Activated T-helper 2 cell treated with anti-CD3 and anti-CD28 coated beads, Interferon-gamma antibody, Interleukin-2, Interleukin-4, amounts not matched to agents 10 μg/mL and 5 μg/mL and 100 μg/mL, durations not matched to agents 14 hours and 24 hours and 36 hours (primary cell): ENCODE measurements at regions not wholly inside any gene's neighbourhood (a gene's known extent, or its start where the extent isn't known, plus 50 kb on each side); places are given as distances from the start of the nearest gene placed in this dataset.

Source experiments
- DNase-seq: peaks from one replicate; pipeline ENCODE4 v3.0.0; 2021; ENCODE audit warnings: low spot score
- H3K27ac Mint-ChIP-seq: one replicate; pipeline ENCODE4 v1.8.0; 2021; ENCODE audit warnings: mixed read lengths
- H3K27me3 Mint-ChIP-seq: one replicate; pipeline ENCODE4 v1.8.0; 2021; ENCODE audit warnings: low read depth, mixed read lengths
- H3K36me3 Mint-ChIP-seq: one replicate; pipeline ENCODE4 v1.8.0; 2021; ENCODE audit warnings: low read depth, mixed read lengths
- H3K4me1 Mint-ChIP-seq: one replicate; pipeline ENCODE4 v1.8.0; 2021; ENCODE audit warnings: low read depth, mixed read lengths
- H3K4me3 Mint-ChIP-seq: one replicate; pipeline ENCODE4 v1.8.0; 2021; ENCODE audit warnings: low read depth, mild to moderate bottlenecking, moderate library complexity, mixed read lengths
- H3K9me3 Mint-ChIP-seq: one replicate; pipeline ENCODE4 v1.8.0; 2021; ENCODE audit warnings: mixed read lengths
- intact Hi-C: fragments of 100-400 bp; cut with micrococcal nuclease; formaldehyde crosslinking; loops from one replicate; pipeline ENCODE4 v1.15.1; 2023

DNA sequence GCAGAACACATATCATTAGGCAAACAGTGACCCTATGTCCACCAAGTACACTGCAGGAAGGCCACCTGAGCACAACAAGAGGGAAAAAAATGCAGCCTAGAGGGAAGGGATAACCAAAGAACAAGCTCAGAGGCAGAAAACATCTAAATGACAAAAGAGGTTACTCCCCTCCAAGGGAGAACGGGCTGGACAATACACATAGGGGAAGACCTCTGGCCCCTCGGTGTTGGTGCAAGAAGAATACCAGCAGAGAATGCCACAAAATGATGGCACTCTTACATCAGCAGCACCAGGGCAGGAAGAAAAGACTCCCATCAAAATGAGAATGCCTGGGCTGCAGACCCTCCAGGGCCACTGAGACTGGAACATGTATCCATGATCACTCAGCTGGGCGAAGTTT, 66.6 kb upstream of the OPCML start:
- no peaks in the 10 kb centered on the region for H3K27me3 Mint-ChIP-seq
- intact Hi-C loops = no loop called here
- H3K9me3 Mint-ChIP-seq = no peaks in the 10 kb centered on the region
- no peak overlapping the region for H3K4me3 Mint-ChIP-seq
- DNase-seq = no peak
- H3K27ac Mint-ChIP-seq = no peak overlapping the region
- no peaks in the 10 kb centered on the region for H3K36me3 Mint-ChIP-seq
- H3K4me1 Mint-ChIP-seq = no peaks in the 10 kb centered on the region

DNA sequence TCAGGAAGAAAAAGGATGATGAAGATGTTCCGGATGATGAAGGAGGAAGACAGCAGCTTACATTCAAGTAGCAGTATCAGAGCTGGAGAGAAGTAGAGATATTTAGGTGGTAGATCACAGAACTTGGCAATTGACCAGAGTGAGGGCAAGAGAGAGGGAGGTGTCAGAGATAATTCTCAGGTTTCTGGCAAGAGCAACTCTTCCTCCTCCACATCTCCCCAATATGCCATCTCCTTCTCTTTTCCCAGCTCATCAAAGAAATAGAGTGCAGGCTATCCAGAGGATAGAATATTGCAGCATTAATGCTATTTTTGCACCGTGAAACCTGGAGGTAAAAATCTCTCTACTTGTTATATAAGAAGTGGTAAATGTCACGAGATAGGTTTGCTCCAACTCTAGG, 64.9 kb upstream of the OPCML start:
- Mint-ChIP-seq H3K27ac (no peak overlapping the region), H3K4me3 (no peak overlapping the region), H3K9me3 (no peaks in the 10 kb centered on the region), H3K4me1 (no peaks in the 10 kb centered on the region), H3K36me3 (no peaks in the 10 kb centered on the region), H3K27me3 (no peaks in the 10 kb centered on the region)
- intact Hi-C loops = no loop called here
- no peak for DNase-seq

- Mint-ChIP-seq H3K27me3 (no peaks in the 10 kb centered on the region), H3K9me3 (no peaks in the 10 kb centered on the region), H3K4me1 (no peaks in the 10 kb centered on the region), H3K4me3 (no peak overlapping the region), H3K36me3 (no peaks in the 10 kb centered on the region), H3K27ac (no peak overlapping the region)
- intact Hi-C loops = no loop called here
- no peak for DNase-seq
Observed at GRCh38 chr11:133595998-133596590, 63.8 kb upstream of the OPCML start.

GRCh38 chr11:133593036-133593435, 60.7 kb upstream of the OPCML start:
- H3K36me3 Mint-ChIP-seq = no peaks in the 10 kb centered on the region

DNA sequence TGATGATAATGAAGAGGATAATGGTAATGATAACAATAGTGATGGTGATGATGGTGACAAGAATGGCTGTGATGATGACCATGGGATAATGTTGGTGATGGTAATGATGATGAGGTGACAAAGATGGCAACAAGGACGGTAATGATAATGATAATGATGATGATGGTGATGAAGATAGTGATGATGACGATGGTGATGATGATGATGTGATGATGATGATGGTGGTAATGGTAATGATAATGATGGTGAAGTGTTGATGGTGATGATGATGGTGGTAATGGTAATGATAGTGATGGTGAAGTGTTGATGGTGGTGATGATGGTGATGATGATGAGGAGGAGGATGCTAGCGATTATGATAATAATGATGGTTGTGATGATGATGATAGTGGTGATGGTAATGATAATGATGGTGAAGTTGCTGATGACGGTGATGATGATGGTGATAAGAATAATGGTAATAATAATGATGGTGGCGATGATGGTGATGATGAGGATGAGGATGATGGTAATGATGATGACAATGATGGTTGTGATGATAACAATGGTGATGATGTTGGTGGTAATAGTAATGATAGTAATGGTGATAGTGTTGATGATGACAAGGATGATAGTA, 54.7 kb upstream of the OPCML start:
- Mint-ChIP-seq H3K27me3 (no peaks in the 10 kb centered on the region), H3K27ac (no peak overlapping the region), H3K4me3 (no peak overlapping the region), H3K9me3 (no peaks in the 10 kb centered on the region), H3K36me3 (no peaks in the 10 kb centered on the region), H3K4me1 (no peaks in the 10 kb centered on the region)
- intact Hi-C loops = no loop called here
- no peak for DNase-seq

More at GRCh38 chr11:133593036-133593435, 60.7 kb upstream of the OPCML start:
- no peak overlapping the region for H3K4me3 Mint-ChIP-seq
- H3K4me1 Mint-ChIP-seq = no peaks in the 10 kb centered on the region
- DNase-seq = no peak
- H3K27me3 Mint-ChIP-seq = no peaks in the 10 kb centered on the region
- no peak overlapping the region for H3K27ac Mint-ChIP-seq
- H3K9me3 Mint-ChIP-seq = no peaks in the 10 kb centered on the region
- intact Hi-C loops = no loop called here

- no peak for DNase-seq
- Mint-ChIP-seq H3K27ac (no peak overlapping the region), H3K4me1 (no peaks in the 10 kb centered on the region), H3K4me3 (no peak overlapping the region), H3K9me3 (no peaks in the 10 kb centered on the region), H3K36me3 (no peaks in the 10 kb centered on the region), H3K27me3 (no peaks in the 10 kb centered on the region)
- intact Hi-C loops = no loop called here
Observed at GRCh38 chr11:133582750-133583149, 50.4 kb upstream of the OPCML start.

GRCh38 chr11:133582326-133582725, 50.0 kb upstream of the OPCML start:
- H3K9me3 Mint-ChIP-seq = no peaks in the 10 kb centered on the region
- no peaks in the 10 kb centered on the region for H3K4me1 Mint-ChIP-seq
- no peak overlapping the region for H3K27ac Mint-ChIP-seq
- intact Hi-C loops = no loop called here
- no peak overlapping the region for H3K4me3 Mint-ChIP-seq
- no peak for DNase-seq
- no peaks in the 10 kb centered on the region for H3K36me3 Mint-ChIP-seq
- no peaks in the 10 kb centered on the region for H3K27me3 Mint-ChIP-seq
